IMR-90 (cell line): ENCODE measurements at regions not wholly inside any gene's neighbourhood (a gene's known extent, or its start where the extent isn't known, plus 50 kb on each side); places are given as distances from the start of the nearest gene placed in this dataset.
A peak's percentile ranks its signal among the peaks of the same experiment; 100 is the strongest.

Experiments used
- ATAC-seq: fragments of 200-7000 bp; cut with Tn5 transposase; 2 replicates; pipeline ENCODE4 v1.9.1; 2020; ENCODE audit warnings: low read depth, mild to moderate bottlenecking, moderate library complexity
- BruUV-seq: library from RNA; stranded (reverse); fragments of 400-500 nt; replicated peaks from 2 replicates; lab custom pipeline; 2021; lab: Mats Ljungman, UMichigan
- CTCF ChIA-PET: fragments of 300-600 bp; formaldehyde crosslinking; extraction: SDS; loops from one replicate; lab custom pipeline; 2021; ENCODE audit warnings: antibody characterized with exemption; lab: Yijun Ruan, JAX
- POLR2A ChIA-PET: fragments of 300-600 bp; sonication (Branson Sonifier 250); formaldehyde crosslinking; loops from one replicate; lab custom pipeline; 2022; ENCODE audit warnings: antibody characterized with exemption; ENCODE audit not compliant: unreplicated experiment; lab: Charles Lee
- DNase-seq: peaks from one replicate; pipeline ENCODE4 v3.0.0; 2013
- H2AFZ ChIP-seq: replicated peaks from 2 replicates; pipeline ENCODE3; 2013; ENCODE audit warnings: low read length, mild to moderate bottlenecking; ENCODE audit not compliant: poor library complexity
- H2AK5ac ChIP-seq: 2 replicates; pipeline ENCODE4 v1.6.1; 2013; ENCODE audit warnings: low read depth, low read length, inconsistent platforms
- H2AK9ac ChIP-seq: replicated peaks from 2 replicates; pipeline ENCODE3; 2013; ENCODE audit warnings: mild to moderate bottlenecking, low read depth, low read length, moderate library complexity; ENCODE audit not compliant: poor library complexity
- H2BK120ac ChIP-seq: 2 replicates; pipeline ENCODE4 v1.6.1; 2013; ENCODE audit warnings: low read depth, low read length, inconsistent platforms
- H2BK15ac ChIP-seq: 3 replicates; pipeline ENCODE4 v1.6.1; 2013; ENCODE audit warnings: low read depth, low read length, inconsistent platforms
- H2BK20ac ChIP-seq: 2 replicates; pipeline ENCODE4 v1.6.1; 2013; ENCODE audit warnings: low read depth, mild to moderate bottlenecking, inconsistent platforms, low read length, moderate library complexity
- H2BK5ac ChIP-seq: 2 replicates; pipeline ENCODE4 v1.6.1; 2013; ENCODE audit warnings: mild to moderate bottlenecking, low read depth, low read length, inconsistent platforms; ENCODE audit not compliant: poor library complexity, severe bottlenecking
- H3K14ac ChIP-seq: replicated peaks from 2 replicates; pipeline ENCODE4 v1.6.1; 2013; ENCODE audit warnings: low read depth, low read length, inconsistent platforms
- H3K18ac ChIP-seq: 2 replicates; pipeline ENCODE4 v1.6.1; 2013; ENCODE audit warnings: low read depth, low read length, control low read depth
- H3K23ac ChIP-seq: 2 replicates; pipeline ENCODE4 v1.6.1; 2013; ENCODE audit warnings: low read depth, low read length, inconsistent platforms
- H3K27ac ChIP-seq: 2 replicates; pipeline ENCODE4 v1.5.1; 2013; ENCODE audit warnings: mild to moderate bottlenecking, control low read depth, low read length; ENCODE audit not compliant: insufficient read depth
- H3K27me3 ChIP-seq: 2 replicates; pipeline ENCODE4 v1.6.1; 2013; ENCODE audit warnings: low read length; ENCODE audit not compliant: control insufficient read depth, insufficient read depth
- H3K36me3 ChIP-seq: 2 replicates; pipeline ENCODE4 v1.6.1; 2013; ENCODE audit warnings: low read length, mixed read lengths; ENCODE audit not compliant: control insufficient read depth, insufficient read depth
- H3K4ac ChIP-seq: 2 replicates; pipeline ENCODE4 v1.6.1; 2013; ENCODE audit warnings: low read depth, low read length, inconsistent platforms
- H3K4me1 ChIP-seq: 2 replicates; pipeline ENCODE4 v1.6.1; 2013; ENCODE audit warnings: low read length, mixed read lengths; ENCODE audit not compliant: control insufficient read depth, insufficient read depth
- H3K4me2 ChIP-seq: 2 replicates; pipeline ENCODE4 v1.6.1; 2013; ENCODE audit warnings: low read depth, mild to moderate bottlenecking, control low read depth, low read length, moderate library complexity
- H3K4me3 ChIP-seq: 2 replicates; pipeline ENCODE4 v1.5.1; 2013; ENCODE audit warnings: low read depth, mild to moderate bottlenecking, control low read depth, low read length, moderate library complexity; ENCODE audit not compliant: insufficient read depth
- H3K56ac ChIP-seq: 2 replicates; pipeline ENCODE4 v1.6.1; 2013; ENCODE audit warnings: low read length, inconsistent platforms; ENCODE audit not compliant: insufficient read depth; ENCODE audit errors: extremely low read depth
- H3K79me1 ChIP-seq, 2 experiments: 2 replicates each; pipeline ENCODE4 v1.6.1; 2013; ENCODE audit warnings: low read length in 2 of 2, inconsistent platforms in 1 of 2, low read depth in 1 of 2
- H3K9ac ChIP-seq: 2 replicates; pipeline ENCODE4 v1.6.1; 2013; ENCODE audit warnings: low read depth, low read length, control low read depth
- H3K9me1 ChIP-seq: 2 replicates; pipeline ENCODE4 v1.6.1; 2013; ENCODE audit warnings: low read length, inconsistent platforms; ENCODE audit not compliant: insufficient read depth
- H3K9me3 ChIP-seq: 2 replicates; pipeline ENCODE4 v1.6.1; 2013; ENCODE audit warnings: low read length; ENCODE audit not compliant: control insufficient read depth, insufficient read depth
- H4K20me1 ChIP-seq: 2 replicates; pipeline ENCODE4 v1.6.1; 2013; ENCODE audit warnings: low read length, inconsistent platforms; ENCODE audit not compliant: insufficient read depth
- H4K5ac ChIP-seq: 2 replicates; pipeline ENCODE4 v1.6.1; 2013; ENCODE audit warnings: mild to moderate bottlenecking, low read depth, low read length, control low read depth
- H4K8ac ChIP-seq, 2 experiments: 2 replicates each; pipeline ENCODE4 v1.6.1; 2013; ENCODE audit warnings: low read depth in 2 of 2, low read length in 2 of 2, control low read depth in 1 of 2, inconsistent platforms in 1 of 2
- H4K91ac ChIP-seq: 2 replicates; pipeline ENCODE4 v1.6.1; 2013; ENCODE audit warnings: low read depth, low read length, inconsistent platforms; ENCODE audit not compliant: insufficient read depth
- CTCF ChIP-seq: conservative IDR thresholded peaks from 2 replicates; pipeline ENCODE4 v1.5.1; 2012; ENCODE audit warnings: mild to moderate bottlenecking, low read depth, low read length, improper control_type of control experiment
- SMC3 ChIP-seq: fragments of 150-350 bp; IDR thresholded peaks from 2 replicates; pipeline ENCODE4 v1.6.1; 2016; ENCODE audit warnings: low read depth, mild to moderate bottlenecking, antibody characterized with exemption, low read length, moderate library complexity
- WGBS, 2 experiments: methylation state at CpG; one replicate each; pipeline versions ENCODE4 v1.1.5 to v1.1.7; 2013; ENCODE audit warnings: missing lambda C conversion rate in 2 of 2; ENCODE audit not compliant: insufficient read length in 1 of 2; ENCODE audit errors: extremely low coverage in 2 of 2; 5-methylcytosine and 5-hydroxymethylcytosine counted together
- dilution Hi-C: fragments of 300-500 bp; cut with HindIII; formaldehyde crosslinking; loops from one replicate; pipeline ENCODE4 v1.14.3; 2018; ENCODE audit warnings: low sequenced_read_pairs; ENCODE audit not compliant: unreplicated experiment
- in situ Hi-C: fragments of 300-500 bp; cut with MboI; formaldehyde crosslinking; loops from 3 replicates; pipeline ENCODE4 v1.14.3; 2019; ENCODE audit warnings: low sequenced_read_pairs, inconsistent platforms, mixed read lengths
- intact Hi-C: fragments of 100-400 bp; cut with micrococcal nuclease; formaldehyde crosslinking; loops from 2 replicates; pipeline ENCODE4 v1.10.0; 2022

DNA sequence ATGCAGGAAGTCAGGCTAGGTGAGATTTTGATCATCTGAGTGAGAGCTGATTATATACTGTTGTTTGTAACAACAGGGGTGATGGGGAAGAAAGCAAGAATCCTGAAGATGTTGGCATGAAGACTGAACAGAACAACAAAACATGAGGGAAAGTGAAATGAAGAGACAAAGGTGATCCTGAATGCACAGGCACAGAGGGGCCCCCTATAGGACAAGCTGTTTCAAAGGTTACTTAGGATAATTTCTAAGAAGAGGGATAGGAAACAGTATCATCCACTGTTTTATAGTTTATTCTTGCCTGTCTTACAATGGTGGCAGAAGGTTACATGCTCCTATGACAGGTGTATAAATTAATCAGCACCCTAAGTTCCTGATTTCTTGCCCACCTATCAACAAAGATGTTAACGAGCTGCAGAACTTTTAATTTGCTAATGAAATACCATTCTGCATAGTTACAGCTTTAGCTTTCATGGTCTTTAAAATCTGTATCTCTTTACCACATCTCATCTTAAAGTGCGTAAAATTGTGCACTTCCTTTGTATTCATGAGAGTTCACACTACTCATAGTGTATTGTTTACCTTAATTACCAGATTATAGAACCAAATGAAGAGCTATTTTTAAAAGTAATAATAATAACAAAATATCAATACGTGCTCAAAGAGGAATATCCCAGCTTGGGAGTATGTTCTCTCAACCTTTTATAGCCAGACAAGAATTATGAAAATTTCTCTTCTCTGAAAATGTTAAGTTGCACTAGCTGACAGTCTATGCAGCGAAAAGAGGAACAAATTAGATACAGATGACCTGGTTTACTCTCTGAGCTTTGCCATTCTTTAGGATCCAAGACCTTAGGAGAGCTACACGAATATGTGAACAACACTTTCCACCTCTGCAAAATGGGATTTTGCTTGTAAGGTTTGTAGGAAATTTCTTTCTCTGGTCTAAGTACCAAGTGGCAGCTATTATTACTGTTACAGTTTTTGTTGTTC lies 192.5 kb downstream of the EDN1 start:
- no TSS peak for BruUV-seq
- Histone ChIP-seq H4K8ac (peak overlapping the region; percentile 4 to 67; a peak in 3 of 4 replicates), H4K5ac (peak overlapping the region; percentile 87; the same call in 1 of the 2 replicates), H3K4me2 (peak overlapping the region; percentile 87; the same call in 1 of the 2 replicates), H3K18ac (peak overlapping the region; percentile 72; the same call in 1 of the 2 replicates), H2AFZ (no peak overlapping the region), H2BK20ac (peak overlapping the region; percentile 57), H3K4me1 (peaks cover 8% of the 10 kb centered on the region), H3K9me3 (no peaks in the 10 kb centered on the region), H3K9ac (peak overlapping the region; percentile 25; the same call in 1 of the 2 replicates), H3K79me1 (no peaks in the 10 kb centered on the region), H4K91ac (peak overlapping the region; percentile 72; the same call in 1 of the 2 replicates), H3K9me1 (no peaks in the 10 kb centered on the region), H3K27me3 (no peaks in the 10 kb centered on the region), H3K4me3 (no peak overlapping the region), H2BK120ac (peak overlapping the region; percentile 53), H4K20me1 (no peaks in the 10 kb centered on the region), H3K56ac (peak overlapping the region; percentile 33), H3K36me3 (no peaks in the 10 kb centered on the region), H3K14ac (peak overlapping the region; percentile 67), H2AK9ac (no peak overlapping the region), H3K23ac (peak overlapping the region; percentile 88), H2BK5ac (peak overlapping the region; percentile 79), H2BK15ac (peak overlapping the region; percentile 81; the same call in 2 of the 3 replicates), H3K4ac (peak overlapping the region; percentile 84; the same call in 1 of the 2 replicates), H2AK5ac (peak overlapping the region; percentile 23), H3K27ac (no peak overlapping the region)
- WGBS, 2 experiments: no CpG with 5 or more reads among the region's 5 CpGs
- ATAC-seq (no peak), DNase-seq (no peak)
- in situ Hi-C loops: no loop called here
- no peak for TF ChIP-seq SMC3
- TF ChIP-seq CTCF: peak; percentile 21; the same call in 1 of the 2 replicates
- ChIA-PET POLR2A (no interaction called here), CTCF (interaction anchor here (0.5 to 2.7 kb wide), 7 partner anchors 10 to 611 kb away, joined by 3 to 9 read pairs (median 4); no protein-coding TSS in a partner anchor)
- dilution Hi-C loops: no loop called here
- intact Hi-C loops: loop anchor here (5.0 kb wide), 1 partner anchor 120 kb away; no protein-coding TSS in a partner anchor
